ENCODE measurements at regions not wholly inside any gene's neighbourhood (a gene's known extent, or its start where the extent isn't known, plus 50 kb on each side); places are given as distances from the start of the nearest gene placed in this dataset.

DNA sequence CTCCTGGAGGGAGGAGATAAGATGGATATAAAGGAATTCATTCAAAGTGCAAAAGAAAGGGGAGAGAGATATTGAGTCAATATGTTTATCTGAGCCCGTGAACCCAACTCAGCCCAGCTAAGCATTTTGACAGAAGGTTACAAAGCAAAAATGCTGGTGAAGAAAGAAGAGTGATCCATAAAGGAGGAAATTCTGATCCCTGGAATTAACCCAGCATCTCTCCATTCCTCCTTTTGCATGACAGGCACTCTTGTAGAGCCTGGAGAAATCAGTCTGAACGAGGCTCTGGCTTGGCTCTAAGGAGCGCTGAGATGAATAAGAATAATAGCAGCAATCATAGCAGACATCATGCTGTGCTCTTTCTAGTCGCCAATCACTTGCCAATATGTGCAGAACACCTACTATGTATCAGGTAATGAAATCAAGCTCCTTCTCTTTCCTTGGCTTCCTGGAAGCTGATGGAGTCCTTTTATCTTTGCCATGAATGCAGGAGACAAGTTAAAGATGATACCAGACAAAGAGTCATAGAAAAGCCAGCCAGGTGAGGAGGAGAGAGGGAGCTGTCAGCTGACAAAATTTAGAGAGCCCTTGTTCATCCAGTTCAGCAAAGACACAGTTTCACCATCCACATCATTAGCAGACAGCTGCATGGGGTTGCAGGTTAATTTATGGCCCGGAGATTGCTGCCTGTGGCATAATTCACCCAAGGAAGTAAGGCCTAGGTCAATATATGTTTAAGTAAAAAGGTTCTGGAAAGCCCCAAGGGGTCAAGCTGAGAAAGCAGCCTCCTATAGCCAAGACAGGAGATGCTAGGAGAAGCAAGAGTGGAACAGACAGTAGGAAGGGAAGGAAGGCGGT is 476.5 kb upstream of the TBX3 start:
- no peak overlapping the region for H2BK12ac ChIP-seq (ENCODE audit: low read depth, low read length)
- H3K4me2 ChIP-seq (ENCODE audit: insufficient read depth in 1 of 2, low read depth in 2 of 2, low read length in 2 of 2): no peak overlapping the region
- POLR2A ChIA-PET (ENCODE audit: partially characterized antibody): no interaction called here
- FAIRE-seq: no peak
- H3K36me3 ChIP-seq (ENCODE audit: control insufficient read depth in 2 of 4, insufficient read depth in 4 of 4, low read length in 3 of 4): no peaks in the 10 kb centered on the region
- no peaks in the 10 kb centered on the region for H3K9me3 ChIP-seq (ENCODE audit: insufficient read depth in 2 of 2, low read depth in 1 of 2, low read length in 1 of 2)
- H3K79me1 ChIP-seq (ENCODE audit: low read depth, low read length): no peaks in the 10 kb centered on the region
- H4K91ac ChIP-seq (replicated peaks; ENCODE audit: insufficient read length, low read length): no peak overlapping the region
- H3K9ac ChIP-seq (replicated peaks in 1 of 4; ENCODE audit: extremely low read depth in 1 of 4, low read depth in 3 of 4, low read length in 3 of 4): no peak overlapping the region
- H3K23me2 ChIP-seq (ENCODE audit: low read depth, low read length): no peaks in the 10 kb centered on the region
- no peak overlapping the region for H2AK5ac ChIP-seq (ENCODE audit: low read depth, low read length)
- H4K5ac ChIP-seq (ENCODE audit: insufficient read length, low read depth, low read length): no peak overlapping the region
- H2BK5ac ChIP-seq (ENCODE audit: low read depth, low read length): no peak overlapping the region
- H4K20me1 ChIP-seq (replicated peaks in 1 of 2; ENCODE audit: control insufficient read depth in 1 of 2, insufficient read depth in 2 of 2, low read length in 2 of 2): no peaks in the 10 kb centered on the region
- H3K4me3 ChIP-seq (ENCODE audit: extremely low read depth in 1 of 4, insufficient read depth in 2 of 4, low read depth in 3 of 4, low read length in 4 of 4): no peak overlapping the region
- H2BK20ac ChIP-seq (ENCODE audit: low read length): no peak overlapping the region
- no peak overlapping the region for H2AFZ ChIP-seq (ENCODE audit: low read length)
- H2BK120ac ChIP-seq (replicated peaks; ENCODE audit: low read depth, low read length): no peak overlapping the region
- H3K4me1 ChIP-seq (replicated peaks in 1 of 4; ENCODE audit: control insufficient read depth in 3 of 4, insufficient read depth in 4 of 4, low read length in 3 of 4): no peaks in the 10 kb centered on the region; a peak in 1 of 7 replicates
- H3K56ac ChIP-seq (replicated peaks; ENCODE audit: insufficient read length, low read depth, low read length): no peak overlapping the region
- H4K8ac ChIP-seq (ENCODE audit: extremely low read depth, insufficient read depth, low read length): no peak overlapping the region
- CTCF ChIA-PET (ENCODE audit: partially characterized antibody): interaction anchor here (1.4 kb wide), 1 partner anchor 461 kb away, joined by 3 read pairs; no protein-coding TSS in a partner anchor
- H3K18ac ChIP-seq (ENCODE audit: extremely low read depth, low read length): no peak overlapping the region
- H3K27ac ChIP-seq (ENCODE audit: low read depth, low read length): no peak overlapping the region
- H3K23ac ChIP-seq (ENCODE audit: insufficient read length): no peak overlapping the region
- DNase-seq (ENCODE audit: low read depth in 1 of 2, low spot score in 2 of 2): no peak
- WGBS, 2 experiments (ENCODE audit: extremely low coverage in 1 of 2, insufficient coverage in 1 of 2, insufficient read length in 1 of 2, insufficient replicate concordance in 2 of 2, low coverage in 1 of 2, low lambda C conversion rate in 2 of 2, missing lambda C conversion rate in 1 of 2): 84% methylated on average over 6 of the region's 6 CpGs; no CpG with 5 or more reads in 1 of the 2 experiments
- H2BK15ac ChIP-seq (ENCODE audit: low read length): no peak overlapping the region
- H3K27me3 ChIP-seq (replicated peaks in 1 of 4; ENCODE audit: control insufficient read depth in 3 of 4, extremely low read depth in 1 of 4, insufficient read depth in 3 of 4, low read length in 3 of 4): no peaks in the 10 kb centered on the region
- no peak overlapping the region for H3K14ac ChIP-seq (ENCODE audit: insufficient read length)
- H3K4ac ChIP-seq (replicated peaks; ENCODE audit: insufficient read length, low read depth, low read length): no peak overlapping the region
- no peaks in the 10 kb centered on the region for H3K79me2 ChIP-seq (ENCODE audit: control insufficient read depth in 1 of 2, insufficient read depth in 2 of 2, low read length in 2 of 2)

Data from H1 (cell line).